ENCODE measurements at regions not wholly inside any gene's neighbourhood (a gene's known extent, or its start where the extent isn't known, plus 50 kb on each side); places are given as distances from the start of the nearest gene placed in this dataset.

GRCh38 chr6:71124340-71124739 lies 164.3 kb upstream of the OGFRL1 start:
- no peak overlapping the region for H3K27ac ChIP-seq (ENCODE audit: low read length)
- H3K9me3 ChIP-seq (ENCODE audit: control insufficient read depth, low read length) = no peaks in the 10 kb centered on the region
- ATAC-seq = no peak
- intact Hi-C loops (cut with DNase I) = no loop called here
- no peak overlapping the region for H3K4me3 ChIP-seq (ENCODE audit: low read length)
- H3K27me3 ChIP-seq (ENCODE audit: control insufficient read depth, insufficient read depth) = no peaks in the 10 kb centered on the region
- WGBS = 38% methylated on average over 3 of the region's 3 CpGs
- no peak for DNase-seq
- no peaks in the 10 kb centered on the region for H3K4me1 ChIP-seq (ENCODE audit: control insufficient read depth, insufficient read depth, low read length)

GRCh38 chr6:71125216-71125615 lies 163.4 kb upstream of the OGFRL1 start:
- intact Hi-C loops (cut with DNase I) = no loop called here
- Histone ChIP-seq H3K9me3 (ENCODE audit: control insufficient read depth, low read length) (no peaks in the 10 kb centered on the region), H3K27ac (ENCODE audit: low read length) (no peak overlapping the region), H3K27me3 (ENCODE audit: control insufficient read depth, insufficient read depth) (no peaks in the 10 kb centered on the region), H3K4me3 (ENCODE audit: low read length) (no peak overlapping the region), H3K4me1 (ENCODE audit: control insufficient read depth, insufficient read depth, low read length) (no peaks in the 10 kb centered on the region)
- DNase-seq (no peak), ATAC-seq (no peak)

DNA sequence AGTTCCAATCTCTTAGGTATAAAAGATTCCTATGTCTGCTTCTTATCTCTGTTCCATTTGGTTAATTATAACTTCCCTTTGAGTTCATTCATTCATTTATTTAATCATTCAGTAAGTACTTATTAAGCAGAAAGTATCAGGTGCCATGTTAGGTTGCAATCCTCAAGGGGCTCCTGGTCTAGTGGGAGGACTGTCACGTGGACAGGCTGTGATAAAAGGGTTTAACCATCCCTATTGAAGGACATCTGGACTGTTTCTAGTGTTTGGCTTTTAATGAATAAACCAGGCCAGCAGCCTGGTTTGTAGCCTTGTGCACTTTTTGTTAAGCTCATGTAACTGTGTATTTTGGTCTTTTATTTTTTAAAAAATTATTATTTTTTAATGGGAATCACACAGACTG lies 162.1 kb upstream of the OGFRL1 start:
- DNase-seq (no peak), ATAC-seq (no peak)
- H3K27ac ChIP-seq (ENCODE audit: low read length) = no peak overlapping the region
- 43% methylated on average over 1 of the region's 1 CpG for WGBS
- H3K9me3 ChIP-seq (ENCODE audit: control insufficient read depth, low read length) = no peaks in the 10 kb centered on the region
- intact Hi-C loops (cut with DNase I) = no loop called here
- H3K27me3 ChIP-seq (ENCODE audit: control insufficient read depth, insufficient read depth) = no peaks in the 10 kb centered on the region
- no peak overlapping the region for H3K4me3 ChIP-seq (ENCODE audit: low read length)
- H3K4me1 ChIP-seq (ENCODE audit: control insufficient read depth, insufficient read depth, low read length) = no peaks in the 10 kb centered on the region

- H3K4me3 ChIP-seq (ENCODE audit: low read length) = no peak overlapping the region
- H3K27me3 ChIP-seq (ENCODE audit: control insufficient read depth, insufficient read depth) = no peaks in the 10 kb centered on the region
- ATAC-seq (no peak), DNase-seq (no peak)
- no peak overlapping the region for H3K27ac ChIP-seq (ENCODE audit: low read length)
- WGBS = 79% methylated on average over 3 of the region's 3 CpGs
- no peaks in the 10 kb centered on the region for H3K9me3 ChIP-seq (ENCODE audit: control insufficient read depth, low read length)
- no peaks in the 10 kb centered on the region for H3K4me1 ChIP-seq (ENCODE audit: control insufficient read depth, insufficient read depth, low read length)
- intact Hi-C loops (cut with DNase I) = no loop called here
Observed at GRCh38 chr6:71127374-71127773, 161.2 kb upstream of the OGFRL1 start.

- Histone ChIP-seq H3K27me3 (ENCODE audit: control insufficient read depth, insufficient read depth) (no peaks in the 10 kb centered on the region), H3K4me1 (ENCODE audit: control insufficient read depth, insufficient read depth, low read length) (no peaks in the 10 kb centered on the region), H3K4me3 (ENCODE audit: low read length) (no peak overlapping the region), H3K27ac (ENCODE audit: low read length) (no peak overlapping the region), H3K9me3 (ENCODE audit: control insufficient read depth, low read length) (no peaks in the 10 kb centered on the region)
- DNase-seq (no peak), ATAC-seq (no peak)
- intact Hi-C loops (cut with DNase I) = no loop called here
- WGBS = 95% methylated on average over 1 of the region's 1 CpG
Observed at GRCh38 chr6:71130277-71130676, 158.3 kb upstream of the OGFRL1 start.

GRCh38 chr6:71134929-71135642 lies 153.5 kb upstream of the OGFRL1 start:
- intact Hi-C loops (cut with DNase I) = no loop called here
- ATAC-seq (no peak), DNase-seq (no peak)
- WGBS = 84% methylated on average over 6 of the region's 6 CpGs
- no peaks in the 10 kb centered on the region for H3K4me1 ChIP-seq (ENCODE audit: control insufficient read depth, insufficient read depth, low read length)
- H3K27ac ChIP-seq (ENCODE audit: low read length) = no peak overlapping the region
- no peaks in the 10 kb centered on the region for H3K9me3 ChIP-seq (ENCODE audit: control insufficient read depth, low read length)
- H3K4me3 ChIP-seq (ENCODE audit: low read length) = no peak overlapping the region
- no peaks in the 10 kb centered on the region for H3K27me3 ChIP-seq (ENCODE audit: control insufficient read depth, insufficient read depth)

GRCh38 chr6:71137973-71138372 lies 150.6 kb upstream of the OGFRL1 start:
- no peaks in the 10 kb centered on the region for H3K9me3 ChIP-seq (ENCODE audit: control insufficient read depth, low read length)
- H3K27ac ChIP-seq (ENCODE audit: low read length) = no peak overlapping the region
- intact Hi-C loops (cut with DNase I) = no loop called here
- no peak overlapping the region for H3K4me3 ChIP-seq (ENCODE audit: low read length)
- WGBS = 88% methylated on average over 1 of the region's 1 CpG
- H3K4me1 ChIP-seq (ENCODE audit: control insufficient read depth, insufficient read depth, low read length) = no peaks in the 10 kb centered on the region
- ATAC-seq (no peak), DNase-seq (no peak)
- H3K27me3 ChIP-seq (ENCODE audit: control insufficient read depth, insufficient read depth) = no peaks in the 10 kb centered on the region

GRCh38 chr6:71138376-71138775 lies 150.2 kb upstream of the OGFRL1 start:
- H3K4me3 ChIP-seq (ENCODE audit: low read length) = no peak overlapping the region
- H3K27ac ChIP-seq (ENCODE audit: low read length) = no peak overlapping the region
- 45% methylated on average over 2 of the region's 2 CpGs for WGBS
- H3K9me3 ChIP-seq (ENCODE audit: control insufficient read depth, low read length) = no peaks in the 10 kb centered on the region
- DNase-seq (no peak), ATAC-seq (no peak)
- intact Hi-C loops (cut with DNase I) = no loop called here
- H3K27me3 ChIP-seq (ENCODE audit: control insufficient read depth, insufficient read depth) = no peaks in the 10 kb centered on the region
- no peaks in the 10 kb centered on the region for H3K4me1 ChIP-seq (ENCODE audit: control insufficient read depth, insufficient read depth, low read length)

GRCh38 chr6:71139249-71139648 lies 149.4 kb upstream of the OGFRL1 start:
- Histone ChIP-seq H3K27ac (ENCODE audit: low read length) (no peak overlapping the region), H3K27me3 (ENCODE audit: control insufficient read depth, insufficient read depth) (no peaks in the 10 kb centered on the region), H3K4me3 (ENCODE audit: low read length) (no peak overlapping the region), H3K4me1 (ENCODE audit: control insufficient read depth, insufficient read depth, low read length) (no peaks in the 10 kb centered on the region), H3K9me3 (ENCODE audit: control insufficient read depth, low read length) (no peaks in the 10 kb centered on the region)
- ATAC-seq (no peak), DNase-seq (no peak)
- intact Hi-C loops (cut with DNase I) = no loop called here
- WGBS = 87% methylated on average over 3 of the region's 3 CpGs

DNA sequence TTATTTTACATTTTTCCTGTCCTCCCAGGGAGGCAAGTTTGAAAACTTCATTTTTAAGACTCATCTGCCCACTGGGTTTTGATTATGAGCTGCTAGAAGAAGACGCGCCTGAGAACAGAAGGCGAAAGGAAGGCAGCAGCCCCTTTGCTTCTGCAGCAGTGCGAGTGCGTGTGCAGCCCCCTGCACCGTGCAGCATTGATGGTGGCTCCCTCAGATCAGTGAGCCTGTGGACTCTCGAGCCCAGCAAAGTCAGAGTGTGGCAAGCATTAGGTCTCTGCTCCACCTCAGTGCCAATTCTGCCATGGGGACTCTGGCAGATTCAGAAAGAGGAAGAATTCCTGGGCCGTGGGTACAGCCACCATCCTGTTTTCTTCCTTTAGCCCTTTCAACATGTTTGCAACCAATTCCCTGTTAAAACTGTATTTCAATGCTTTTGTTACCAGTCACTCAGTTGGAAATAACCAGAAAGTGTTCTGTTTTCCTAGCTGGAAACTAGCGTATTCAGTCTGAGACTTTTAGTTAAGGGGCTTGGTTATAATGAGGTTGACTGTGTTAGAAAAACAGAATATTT lies 134.8 kb upstream of the OGFRL1 start:
- ATAC-seq (no peak), DNase-seq (no peak)
- Histone ChIP-seq H3K9me3 (ENCODE audit: control insufficient read depth, low read length) (no peaks in the 10 kb centered on the region), H3K27me3 (ENCODE audit: control insufficient read depth, insufficient read depth) (no peaks in the 10 kb centered on the region), H3K4me1 (ENCODE audit: control insufficient read depth, insufficient read depth, low read length) (no peaks in the 10 kb centered on the region), H3K27ac (ENCODE audit: low read length) (no peak overlapping the region), H3K4me3 (ENCODE audit: low read length) (no peak overlapping the region)
- intact Hi-C loops (cut with DNase I) = no loop called here
- 87% methylated on average over 9 of the region's 9 CpGs for WGBS

- H3K27me3 ChIP-seq (ENCODE audit: control insufficient read depth, insufficient read depth) = no peaks in the 10 kb centered on the region
- no peaks in the 10 kb centered on the region for H3K4me1 ChIP-seq (ENCODE audit: control insufficient read depth, insufficient read depth, low read length)
- DNase-seq (no peak), ATAC-seq (no peak)
- intact Hi-C loops (cut with DNase I) = no loop called here
- H3K4me3 ChIP-seq (ENCODE audit: low read length) = no peak overlapping the region
- H3K27ac ChIP-seq (ENCODE audit: low read length) = no peak overlapping the region
- 72% methylated on average over 1 of the region's 1 CpG for WGBS
- no peaks in the 10 kb centered on the region for H3K9me3 ChIP-seq (ENCODE audit: control insufficient read depth, low read length)
Observed at GRCh38 chr6:71157345-71157744, 131.3 kb upstream of the OGFRL1 start.

- ATAC-seq = no peak
- H3K27me3 ChIP-seq (ENCODE audit: control insufficient read depth, insufficient read depth) = no peaks in the 10 kb centered on the region
- H3K27ac ChIP-seq (ENCODE audit: low read length) = no peak overlapping the region
- peak in 1 of 3 donors; percentile 44 for DNase-seq
- no peaks in the 10 kb centered on the region for H3K9me3 ChIP-seq (ENCODE audit: control insufficient read depth, low read length)
- H3K4me3 ChIP-seq (ENCODE audit: low read length) = no peak overlapping the region
- WGBS = 93% methylated on average over 22 of the region's 22 CpGs
- intact Hi-C loops (cut with DNase I) = no loop called here
- H3K4me1 ChIP-seq (ENCODE audit: control insufficient read depth, insufficient read depth, low read length) = no peaks in the 10 kb centered on the region
Observed at GRCh38 chr6:71164890-71165289, 123.7 kb upstream of the OGFRL1 start.
